D721Med (cell line): ENCODE measurements at regions not wholly inside any gene's neighbourhood (a gene's known extent, or its start where the extent isn't known, plus 50 kb on each side); places are given as distances from the start of the nearest gene placed in this dataset.
"Not testable (repeated sequence)": the region's sequence is repeated elsewhere in the genome, so short reads cannot be mapped to it uniquely, and the experiment has no call there.

ENCODE experiments used
- DNase-seq: peaks from one replicate; pipeline ENCODE4 v3.0.0; 2011; ENCODE audit warnings: low spot score; ENCODE audit not compliant: insufficient read length
- FAIRE-seq: peaks from 2 replicates; lab custom pipeline; 2011; peaks lifted over from hg19 to GRCh38; lab: Jason Lieb, UNC
- TF ChIP-seq, protein P1 (sequence below): IDR thresholded peaks from 2 replicates; pipeline ENCODE4 v1.5.1; 2012; ENCODE audit warnings: mild to moderate bottlenecking, control low read depth; ENCODE audit not compliant: insufficient read depth; ENCODE audit errors: missing control alignments

DNA sequence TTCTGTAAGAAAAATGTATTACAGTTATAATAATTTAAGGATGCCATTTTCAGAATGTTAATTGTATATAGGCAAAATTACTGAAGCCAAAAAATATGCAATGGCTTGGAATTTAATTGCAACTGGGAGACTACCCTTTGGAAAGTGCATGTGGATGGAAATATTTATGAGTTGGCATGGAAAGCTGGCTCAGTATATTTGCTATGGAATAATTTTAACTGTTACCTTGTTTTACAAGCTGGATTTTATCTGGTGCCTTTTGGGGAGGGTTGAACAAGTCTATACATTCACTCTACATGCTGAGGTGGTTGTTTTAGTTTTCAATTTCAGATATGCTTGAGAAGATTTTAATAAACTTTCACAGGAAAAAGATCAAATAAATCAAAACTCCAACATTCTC is 80.9 kb upstream of the ABCB5 start:
- no peak for DNase-seq
- FAIRE-seq, result no peak
- TF ChIP-seq, protein P1, sequence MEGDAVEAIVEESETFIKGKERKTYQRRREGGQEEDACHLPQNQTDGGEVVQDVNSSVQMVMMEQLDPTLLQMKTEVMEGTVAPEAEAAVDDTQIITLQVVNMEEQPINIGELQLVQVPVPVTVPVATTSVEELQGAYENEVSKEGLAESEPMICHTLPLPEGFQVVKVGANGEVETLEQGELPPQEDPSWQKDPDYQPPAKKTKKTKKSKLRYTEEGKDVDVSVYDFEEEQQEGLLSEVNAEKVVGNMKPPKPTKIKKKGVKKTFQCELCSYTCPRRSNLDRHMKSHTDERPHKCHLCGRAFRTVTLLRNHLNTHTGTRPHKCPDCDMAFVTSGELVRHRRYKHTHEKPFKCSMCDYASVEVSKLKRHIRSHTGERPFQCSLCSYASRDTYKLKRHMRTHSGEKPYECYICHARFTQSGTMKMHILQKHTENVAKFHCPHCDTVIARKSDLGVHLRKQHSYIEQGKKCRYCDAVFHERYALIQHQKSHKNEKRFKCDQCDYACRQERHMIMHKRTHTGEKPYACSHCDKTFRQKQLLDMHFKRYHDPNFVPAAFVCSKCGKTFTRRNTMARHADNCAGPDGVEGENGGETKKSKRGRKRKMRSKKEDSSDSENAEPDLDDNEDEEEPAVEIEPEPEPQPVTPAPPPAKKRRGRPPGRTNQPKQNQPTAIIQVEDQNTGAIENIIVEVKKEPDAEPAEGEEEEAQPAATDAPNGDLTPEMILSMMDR, result no peak

DNA sequence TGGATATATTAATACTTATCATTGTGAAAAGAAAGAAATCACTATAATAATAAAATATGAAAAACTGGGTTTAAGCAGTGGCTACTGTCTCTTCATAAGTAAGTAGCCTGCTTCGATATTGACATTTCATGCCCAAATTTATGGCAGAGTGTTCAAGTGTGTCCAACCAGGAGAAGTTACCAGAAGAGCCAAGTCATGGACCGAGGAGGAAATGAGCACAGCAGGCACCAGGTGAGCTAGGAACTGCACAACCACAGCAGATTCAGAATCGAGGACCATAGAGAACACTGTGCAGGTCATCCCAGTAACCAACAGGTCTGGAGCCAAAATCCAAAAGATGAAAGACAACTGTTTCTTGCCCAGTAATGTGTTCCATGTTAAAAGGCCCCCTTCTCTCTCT is 79.9 kb upstream of the ABCB5 start:
- TF ChIP-seq, protein P1, result no peak
- DNase-seq (no peak), FAIRE-seq (no peak)

DNA sequence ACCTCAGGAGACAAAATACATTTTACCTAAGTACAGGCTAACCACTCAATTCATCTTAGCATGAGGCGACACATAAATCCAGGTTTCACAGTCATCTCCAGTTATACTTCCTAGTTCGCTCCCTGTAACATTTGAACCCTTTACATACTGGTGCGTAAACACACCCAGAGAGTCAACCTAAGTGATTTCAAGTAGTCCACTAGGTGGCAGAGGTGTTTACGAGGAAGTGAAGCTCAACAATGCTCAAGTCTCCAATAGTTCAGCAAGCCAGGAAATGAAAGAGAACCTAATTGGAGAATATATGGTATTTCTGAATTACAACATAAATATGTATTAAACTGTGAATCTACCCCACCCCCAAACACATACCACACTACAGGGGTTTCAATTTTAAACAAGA is 76.3 kb upstream of the ABCB5 start:
- no peak for FAIRE-seq
- DNase-seq, result no peak
- TF ChIP-seq, protein P1, result peak; percentile 4

DNA sequence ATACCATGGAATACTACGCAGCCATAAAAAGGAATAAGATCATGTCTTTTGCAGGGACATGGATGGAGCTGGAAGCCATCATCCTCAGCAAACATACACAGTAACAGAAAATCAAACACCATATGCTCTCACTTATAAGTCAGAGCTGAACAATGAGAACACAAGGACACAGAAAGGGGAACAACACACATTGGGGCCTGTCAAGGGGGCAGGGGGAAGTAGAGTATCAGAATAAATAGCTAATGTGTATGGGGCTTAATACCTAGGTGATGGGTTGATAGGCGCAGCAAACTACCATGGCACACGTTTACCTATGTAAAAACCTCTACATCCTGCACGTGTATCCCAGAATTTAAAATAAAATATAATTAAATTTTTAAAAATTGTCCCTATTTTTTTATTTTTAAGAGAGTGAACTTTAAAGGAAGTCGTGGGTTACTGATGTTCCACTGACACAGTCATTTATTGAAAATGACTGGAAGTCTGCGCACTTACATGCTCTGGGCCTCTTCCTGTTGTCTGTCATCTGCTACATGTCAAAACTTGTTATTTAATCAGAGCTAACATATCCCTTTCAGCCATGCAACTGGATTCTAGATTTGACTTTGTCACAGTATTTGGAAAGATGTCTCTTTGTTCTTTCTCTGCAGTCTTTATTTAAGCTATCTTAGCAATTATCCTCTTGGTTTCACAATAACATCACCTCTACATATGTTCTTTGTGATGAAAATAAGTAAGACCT is 73.7 kb upstream of the ABCB5 start:
- DNase-seq (no peak), FAIRE-seq (no peak)
- TF ChIP-seq, protein P1, result no peak

DNA sequence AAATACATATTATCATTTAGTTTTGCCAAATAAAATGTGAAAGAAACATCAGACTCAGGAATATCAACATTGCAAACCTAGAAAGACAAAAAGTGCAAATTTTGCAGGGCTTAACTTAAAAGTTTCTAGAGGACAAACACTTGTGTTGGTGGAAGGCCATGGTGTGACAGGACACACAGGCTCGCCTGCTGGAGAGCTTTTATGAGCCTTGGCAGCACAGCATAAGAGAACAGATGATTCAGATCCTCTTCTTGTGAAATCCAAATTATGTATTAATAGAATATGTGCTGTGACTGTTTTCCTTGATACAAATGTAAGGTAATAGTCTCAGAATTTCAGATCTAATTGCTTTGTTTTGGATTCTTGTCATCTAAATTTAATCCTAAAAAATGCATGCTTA is 72.9 kb upstream of the ABCB5 start:
- TF ChIP-seq, protein P1, result no peak
- no peak for FAIRE-seq
- DNase-seq, result no peak

DNA sequence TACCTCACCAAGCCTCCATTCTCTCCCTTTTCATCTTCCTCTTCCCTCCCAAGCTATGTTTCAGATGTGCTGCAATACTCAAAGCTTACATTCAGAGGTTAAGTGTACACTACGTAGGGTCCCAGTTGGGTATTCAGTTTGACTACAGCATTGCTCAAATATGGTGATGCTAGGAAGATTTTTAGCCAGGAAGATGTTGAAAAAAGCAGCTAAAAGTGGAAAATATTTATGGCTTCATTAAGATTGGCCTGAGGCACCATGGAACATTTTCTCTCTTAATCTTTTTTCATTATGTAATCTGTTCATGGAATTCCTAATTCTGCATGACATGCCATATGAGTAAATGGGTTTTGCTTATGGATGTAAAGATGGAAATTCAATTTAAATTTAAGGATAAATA is 72.0 kb upstream of the ABCB5 start:
- TF ChIP-seq, protein P1, result no peak
- FAIRE-seq (no peak), DNase-seq (no peak)

DNA sequence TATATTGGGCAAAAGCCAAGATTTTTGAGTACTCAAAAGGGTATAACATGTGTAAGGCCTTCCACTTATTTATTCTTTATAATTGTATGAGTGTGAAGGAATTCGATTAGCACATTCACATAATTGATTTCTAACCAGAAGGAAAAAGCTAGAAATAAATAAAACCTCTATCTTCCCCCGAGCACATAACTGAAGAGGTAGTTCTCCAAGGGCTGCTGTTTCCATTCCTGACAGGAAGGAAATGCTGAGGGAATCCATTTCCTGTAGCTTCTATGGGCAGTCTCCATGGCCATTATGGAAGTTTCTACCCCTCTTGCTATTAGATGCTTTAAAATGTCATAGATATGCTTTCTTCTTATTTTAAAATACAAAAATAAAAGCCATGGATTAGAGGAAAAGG is 70.5 kb upstream of the ABCB5 start:
- FAIRE-seq (no peak), DNase-seq (no peak)
- TF ChIP-seq, protein P1, result no peak

DNA sequence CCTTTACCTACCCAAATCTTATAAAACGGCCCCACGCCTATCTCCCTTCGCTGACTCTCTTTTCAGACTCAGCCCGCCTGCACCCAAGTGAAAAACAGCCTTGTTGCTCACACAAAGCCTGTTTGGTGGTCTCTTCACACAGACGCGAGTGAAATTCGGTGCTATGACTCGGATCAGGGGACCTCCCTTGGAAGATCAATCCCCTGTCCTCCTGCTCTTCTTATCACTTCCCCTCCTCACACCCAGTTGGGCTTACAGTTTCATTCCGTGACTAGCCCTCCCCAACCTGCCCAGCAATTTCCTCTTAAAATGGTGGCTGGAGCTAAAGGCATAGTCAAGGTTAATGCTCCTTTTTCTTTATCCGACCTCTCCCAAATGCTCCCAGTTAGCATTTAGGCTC is 68.5 kb upstream of the ABCB5 start:
- FAIRE-seq, DNase-seq: not testable (repeated sequence)
